Panc1 (cell line): ENCODE measurements at regions not wholly inside any gene's neighbourhood (a gene's known extent, or its start where the extent isn't known, plus 50 kb on each side); places are given as distances from the start of the nearest gene placed in this dataset.

Experiments used
- ATAC-seq: fragments of 200-7000 bp; cut with Tn5 transposase; 2 replicates; pipeline ENCODE4 v1.9.1; 2020; ENCODE audit warnings: mild to moderate bottlenecking, moderate library complexity
- BruUV-seq: library from RNA; stranded (reverse); fragments of 400-500 nt; replicated peaks from 2 replicates; lab custom pipeline; 2021; lab: Mats Ljungman, UMichigan
- CTCF ChIA-PET: fragments of 300-600 bp; sonication (Branson Sonifier 250); formaldehyde crosslinking; loops from one replicate; lab custom pipeline; 2022; ENCODE audit warnings: antibody characterized with exemption; lab: Charles Lee
- POLR2A ChIA-PET: fragments of 300-600 bp; sonication (Branson Sonifier 250); formaldehyde crosslinking; loops from one replicate; lab custom pipeline; 2022; ENCODE audit warnings: antibody characterized with exemption; lab: Charles Lee
- DNase-seq: peaks from one replicate; pipeline ENCODE4 v3.0.0-alpha.2; 2010; ENCODE audit warnings: low read depth, low spot score
- H3K27ac ChIP-seq: 2 replicates; pipeline ENCODE4 v1.5.1; 2011; ENCODE audit warnings: mild to moderate bottlenecking, low read length, inconsistent platforms
- H3K27me3 ChIP-seq: fragments of 200-500 bp; sonication (Bioruptor generic); 2 replicates; pipeline ENCODE4 v1.6.0; 2014; ENCODE audit warnings: low read length, inconsistent platforms; ENCODE audit not compliant: control insufficient read depth, insufficient read depth
- H3K36me3 ChIP-seq: fragments of 200-500 bp; sonication (Bioruptor generic); 2 replicates; pipeline ENCODE4 v1.5.1; 2014; ENCODE audit warnings: inconsistent platforms, mild to moderate bottlenecking, low read length, moderate library complexity; ENCODE audit not compliant: control insufficient read depth, insufficient read depth
- H3K4me1 ChIP-seq: 2 replicates; pipeline ENCODE4 v1.5.1; 2011; ENCODE audit warnings: inconsistent platforms, mild to moderate bottlenecking, low read length, moderate library complexity; ENCODE audit not compliant: control insufficient read depth, insufficient read depth
- H3K4me3 ChIP-seq, 2 experiments: 2 replicates each; pipeline ENCODE4 v1.5.1; 2011 to 2012; ENCODE audit warnings: low read depth in 2 of 2, low read length in 2 of 2, mild to moderate bottlenecking in 2 of 2, inconsistent platforms in 1 of 2, moderate library complexity in 1 of 2
- H3K9me3 ChIP-seq: fragments of 200-500 bp; sonication (Bioruptor generic); 2 replicates; pipeline ENCODE4 v1.5.1; 2014; ENCODE audit warnings: low read depth, mild to moderate bottlenecking, inconsistent platforms, low read length, moderate library complexity; ENCODE audit not compliant: control insufficient read depth, insufficient read depth
- CTCF ChIP-seq: fragments of 450-650 bp; IDR thresholded peaks from 2 replicates; pipeline ENCODE4 v1.5.1; 2017; ENCODE audit warnings: mild to moderate bottlenecking
- POLR2AphosphoS5 ChIP-seq: IDR thresholded peaks from 2 replicates; pipeline ENCODE4 v1.6.1; 2012; ENCODE audit warnings: mild to moderate bottlenecking, low read depth, low read length, moderate library complexity
- REST ChIP-seq, 2 experiments: IDR thresholded peaks; 2 replicates each; pipeline ENCODE4 v1.6.1; 2011 to 2012; ENCODE audit warnings: low read depth in 2 of 2, control low read depth in 1 of 2, low read length in 1 of 2, mild to moderate bottlenecking in 1 of 2, moderate library complexity in 1 of 2; ENCODE audit not compliant: insufficient read depth in 1 of 2
- SIN3A ChIP-seq: IDR thresholded peaks from 2 replicates; pipeline ENCODE4 v1.6.1; 2012; ENCODE audit warnings: low read depth, mild to moderate bottlenecking, low read length, moderate library complexity, borderline replicate concordance; ENCODE audit not compliant: insufficient read depth
- TCF7L2 ChIP-seq: IDR thresholded peaks from 2 replicates; pipeline ENCODE4 v1.6.1; 2011; ENCODE audit warnings: mild to moderate bottlenecking, low read depth, low read length, inconsistent platforms
- in situ Hi-C: cut with HindIII; loops from 2 replicates; pipeline ENCODE4 v1.10.0; 2016; ENCODE audit warnings: low sequenced_read_pairs, low pct_unique_long_range_greater_than_20kb
- intact Hi-C: fragments of 100-400 bp; cut with micrococcal nuclease; formaldehyde crosslinking; loops from one replicate; pipeline ENCODE4 v1.10.0; 2022; ENCODE audit not compliant: unreplicated experiment

- ChIA-PET CTCF (no interaction called here), POLR2A (no interaction called here)
- H3K27ac ChIP-seq: no peak overlapping the region
- in situ Hi-C loops: no loop called here
- no peak overlapping the region for H3K4me3 ChIP-seq
- DNase-seq (no peak), ATAC-seq (no peak)
- H3K27me3 ChIP-seq: peaks cover 3% of the 10 kb centered on the region
- TF ChIP-seq REST (IDR thresholded peaks at IDR 0.05; ENCODE audit: insufficient read depth in 1 of 2, low read depth in 2 of 2, low read length in 1 of 2) (no peak), CTCF (no peak), SIN3A (no peak), TCF7L2 (no peak), POLR2AphosphoS5 (no peak)
- no TSS peak for BruUV-seq
- no peaks in the 10 kb centered on the region for H3K9me3 ChIP-seq
- intact Hi-C loops: no loop called here
- no peaks in the 10 kb centered on the region for H3K4me1 ChIP-seq
- no peaks in the 10 kb centered on the region for H3K36me3 ChIP-seq
These were observed 212.4 kb upstream of the GALNT2 start for GRCh38 chr1:229854620-229855019.

GRCh38 chr1:229856009-229856650, 210.9 kb upstream of the GALNT2 start:
- no peak overlapping the region for H3K27ac ChIP-seq
- ATAC-seq: no peak
- ChIA-PET CTCF (no interaction called here), POLR2A (no interaction called here)
- no peaks in the 10 kb centered on the region for H3K36me3 ChIP-seq
- in situ Hi-C loops: no loop called here
- no peak for DNase-seq
- H3K4me3 ChIP-seq: no peak overlapping the region
- peaks cover 3% of the 10 kb centered on the region for H3K27me3 ChIP-seq
- no TSS peak for BruUV-seq
- no peaks in the 10 kb centered on the region for H3K9me3 ChIP-seq
- TF ChIP-seq POLR2AphosphoS5: no peak
- no peak for TF ChIP-seq CTCF
- no peak for TF ChIP-seq REST (IDR thresholded peaks at IDR 0.05; ENCODE audit: insufficient read depth in 1 of 2, low read depth in 2 of 2, low read length in 1 of 2)
- TF ChIP-seq SIN3A: no peak
- no peak for TF ChIP-seq TCF7L2
- no peaks in the 10 kb centered on the region for H3K4me1 ChIP-seq
- intact Hi-C loops: no loop called here
